Left lung (tissue), 4 donors: ENCODE measurements at regions not wholly inside any gene's neighbourhood (a gene's known extent, or its start where the extent isn't known, plus 50 kb on each side); places are given as distances from the start of the nearest gene placed in this dataset.

Source experiments
- ATAC-seq: fragments of 200-7000 bp; cut with Tn5 transposase; one replicate; pipeline ENCODE4 v1.9.1; 2020; ENCODE audit warnings: moderate library complexity
- DNase-seq, 4 donors: peaks; one replicate each; pipeline ENCODE4 v3.0.0-alpha.2; 2013 to 2020
- H3K27ac ChIP-seq, 2 donors: fragments of 200-600 bp; sonication (generic) in 1 of 2; one replicate each; pipeline versions ENCODE4 v1.5.0 to v1.8.0; 2020 to 2021
- H3K27me3 ChIP-seq, 2 donors: fragments of 200-600 bp; sonication (generic) in 1 of 2; one replicate each; pipeline versions ENCODE4 v1.5.0 to v1.8.0; 2020 to 2021
- H3K36me3 ChIP-seq, 2 donors: fragments of 200-600 bp; sonication (generic) in 1 of 2; one replicate each; pipeline versions ENCODE4 v1.5.0 to v1.8.0; 2020 to 2021
- H3K4me1 ChIP-seq, 2 donors: fragments of 200-600 bp; one replicate each; pipeline ENCODE4 v1.8.0; 2021
- H3K4me3 ChIP-seq, 2 donors: fragments of 200-600 bp; sonication (generic) in 1 of 2; one replicate each; pipeline versions ENCODE4 v1.5.0 to v1.8.0; 2020 to 2021; ENCODE audit warnings: mild to moderate bottlenecking in 1 of 2
- H3K9me3 ChIP-seq, 2 donors: fragments of 200-600 bp; sonication (generic) in 1 of 2; one replicate each; pipeline versions ENCODE4 v1.5.0 to v1.8.0; 2020 to 2021
- intact Hi-C, 2 donors: fragments of 100-400 bp; cut with DNase I; formaldehyde crosslinking; loops; one replicate each; pipeline versions ENCODE4 v1.11.2 to v1.14.2; 2022
- TF ChIP-seq, protein P1 (sequence below), 2 donors: fragments of 200-600 bp; sonication (generic) in 1 of 2; IDR thresholded peaks; one replicate each; pipeline versions ENCODE4 v1.5.0 to v1.8.0; 2021; ENCODE audit warnings: antibody characterized with exemption in 2 of 2
- donor health status: DM: no; HTN: yes; CAD: no.
- donor health status: DM: no; HTN: no; CAD: no.

DNA sequence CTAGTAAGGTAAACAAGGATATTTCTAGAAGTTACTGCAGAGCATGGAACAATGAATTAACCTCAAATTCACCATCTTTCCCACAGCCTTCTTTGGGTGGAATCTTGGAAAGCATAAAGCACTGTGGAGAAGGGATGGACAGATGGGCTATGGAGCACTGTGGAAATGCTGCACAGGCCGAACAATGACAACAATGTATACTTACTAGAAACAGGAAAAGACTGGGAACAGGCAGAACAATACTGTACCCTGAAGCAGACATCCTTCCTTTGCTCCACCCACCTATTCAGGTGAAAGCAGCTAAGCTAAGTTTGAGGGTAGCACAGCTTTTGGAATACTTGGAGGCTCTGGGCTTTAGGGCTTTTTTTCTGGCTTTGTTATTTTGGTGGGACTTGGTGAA is 250.6 kb upstream of the KLF8 start:
- intact Hi-C loops: no loop called here
- no peak overlapping the region for H3K27ac ChIP-seq

DNA sequence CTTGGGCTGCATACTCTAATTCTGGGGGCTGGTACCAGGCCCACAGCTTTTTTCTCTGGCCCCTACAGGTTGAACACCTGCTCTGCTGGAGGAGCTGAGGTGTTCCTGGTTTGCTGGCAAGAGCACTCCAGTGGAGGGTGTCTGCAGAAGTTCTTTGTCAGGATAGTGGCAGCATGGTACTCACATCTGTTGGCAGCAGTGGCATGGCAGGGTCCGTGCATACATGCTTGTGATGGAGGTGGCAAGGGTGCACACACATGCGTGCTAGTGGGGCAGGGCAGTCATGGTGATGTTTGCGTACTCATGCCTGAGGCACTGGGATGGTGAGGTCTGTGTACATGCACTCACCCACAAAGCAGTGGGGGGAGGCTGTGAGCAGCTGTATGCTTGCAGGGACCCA is 235.5 kb upstream of the KLF8 start:
- Histone ChIP-seq H3K9me3 (no peaks in the 10 kb centered on the region), H3K27me3 (no peaks in the 10 kb centered on the region), H3K36me3 (no peaks in the 10 kb centered on the region), H3K4me1 (no peaks in the 10 kb centered on the region), H3K4me3 (no peak overlapping the region), H3K27ac (no peak overlapping the region)
- ATAC-seq: no peak
- TF ChIP-seq, protein P1, sequence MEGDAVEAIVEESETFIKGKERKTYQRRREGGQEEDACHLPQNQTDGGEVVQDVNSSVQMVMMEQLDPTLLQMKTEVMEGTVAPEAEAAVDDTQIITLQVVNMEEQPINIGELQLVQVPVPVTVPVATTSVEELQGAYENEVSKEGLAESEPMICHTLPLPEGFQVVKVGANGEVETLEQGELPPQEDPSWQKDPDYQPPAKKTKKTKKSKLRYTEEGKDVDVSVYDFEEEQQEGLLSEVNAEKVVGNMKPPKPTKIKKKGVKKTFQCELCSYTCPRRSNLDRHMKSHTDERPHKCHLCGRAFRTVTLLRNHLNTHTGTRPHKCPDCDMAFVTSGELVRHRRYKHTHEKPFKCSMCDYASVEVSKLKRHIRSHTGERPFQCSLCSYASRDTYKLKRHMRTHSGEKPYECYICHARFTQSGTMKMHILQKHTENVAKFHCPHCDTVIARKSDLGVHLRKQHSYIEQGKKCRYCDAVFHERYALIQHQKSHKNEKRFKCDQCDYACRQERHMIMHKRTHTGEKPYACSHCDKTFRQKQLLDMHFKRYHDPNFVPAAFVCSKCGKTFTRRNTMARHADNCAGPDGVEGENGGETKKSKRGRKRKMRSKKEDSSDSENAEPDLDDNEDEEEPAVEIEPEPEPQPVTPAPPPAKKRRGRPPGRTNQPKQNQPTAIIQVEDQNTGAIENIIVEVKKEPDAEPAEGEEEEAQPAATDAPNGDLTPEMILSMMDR (IDR thresholded peaks at IDR 0.05): no peak
- DNase-seq: no peak
- intact Hi-C loops: no loop called here

More for the DNA sequence above, 250.6 kb upstream of the KLF8 start:
- Histone ChIP-seq H3K4me1 (no peaks in the 10 kb centered on the region), H3K36me3 (no peaks in the 10 kb centered on the region), H3K4me3 (no peak overlapping the region), H3K9me3 (peaks cover 0 to 2% of the 10 kb centered on the region in 2 donors), H3K27me3 (no peaks in the 10 kb centered on the region)
- TF ChIP-seq, protein P1 (IDR thresholded peaks at IDR 0.05): no peak
- DNase-seq: no peak
- ATAC-seq: no peak

DNA sequence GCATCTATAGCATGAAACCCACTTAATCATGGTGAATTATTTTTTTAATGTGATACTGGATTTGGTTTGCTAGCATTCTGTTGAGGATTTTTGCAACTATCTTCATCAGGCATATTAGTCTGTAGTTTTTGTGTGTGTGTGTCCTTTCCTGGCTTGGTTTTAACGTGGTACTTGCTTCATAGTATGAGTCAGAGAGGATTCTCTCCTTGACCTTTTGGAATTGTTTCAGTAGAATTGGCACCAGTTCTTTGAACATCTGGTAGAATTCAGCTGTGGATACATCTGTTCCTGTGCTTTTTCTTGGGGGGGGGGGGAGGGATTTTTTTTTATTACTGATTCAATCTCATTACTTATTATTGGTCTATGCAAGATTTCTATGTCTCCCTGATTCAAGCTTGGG is 232.0 kb upstream of the KLF8 start:
- no peaks in the 10 kb centered on the region for H3K27me3 ChIP-seq
- intact Hi-C loops: no loop called here
- H3K36me3 ChIP-seq: no peaks in the 10 kb centered on the region
- no peaks in the 10 kb centered on the region for H3K9me3 ChIP-seq
- H3K4me1 ChIP-seq: no peaks in the 10 kb centered on the region
- peak in 1 of 4 donors; percentile 5 for DNase-seq
- TF ChIP-seq, protein P1 (IDR thresholded peaks at IDR 0.05): no peak
- no peak for ATAC-seq
- no peak overlapping the region for H3K27ac ChIP-seq
- no peak overlapping the region for H3K4me3 ChIP-seq

DNA sequence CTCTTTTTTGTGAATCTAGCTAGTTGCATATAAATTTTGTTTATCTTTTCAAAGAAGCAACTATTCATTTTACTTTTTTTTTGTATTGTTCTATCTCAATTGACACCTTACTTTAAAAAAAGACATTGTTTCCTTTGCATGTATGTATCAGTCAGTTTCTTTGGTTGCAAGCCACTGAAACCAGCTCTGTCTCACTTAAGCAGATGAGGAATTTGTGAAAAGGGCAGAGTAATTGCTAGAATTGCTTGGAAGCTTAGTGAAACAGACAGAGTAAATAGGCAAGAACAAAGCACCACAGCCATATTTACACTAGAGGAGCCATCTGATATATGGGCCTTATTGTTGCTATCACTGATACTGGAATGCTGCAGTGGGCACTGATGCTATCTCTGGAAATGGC is 231.4 kb upstream of the KLF8 start:
- intact Hi-C loops: no loop called here
- no peaks in the 10 kb centered on the region for H3K4me1 ChIP-seq
- ATAC-seq: no peak
- H3K4me3 ChIP-seq: no peak overlapping the region
- no peaks in the 10 kb centered on the region for H3K9me3 ChIP-seq
- DNase-seq: no peak
- H3K27me3 ChIP-seq: no peaks in the 10 kb centered on the region
- TF ChIP-seq, protein P1 (IDR thresholded peaks at IDR 0.05): no peak
- no peaks in the 10 kb centered on the region for H3K36me3 ChIP-seq
- no peak overlapping the region for H3K27ac ChIP-seq

DNA sequence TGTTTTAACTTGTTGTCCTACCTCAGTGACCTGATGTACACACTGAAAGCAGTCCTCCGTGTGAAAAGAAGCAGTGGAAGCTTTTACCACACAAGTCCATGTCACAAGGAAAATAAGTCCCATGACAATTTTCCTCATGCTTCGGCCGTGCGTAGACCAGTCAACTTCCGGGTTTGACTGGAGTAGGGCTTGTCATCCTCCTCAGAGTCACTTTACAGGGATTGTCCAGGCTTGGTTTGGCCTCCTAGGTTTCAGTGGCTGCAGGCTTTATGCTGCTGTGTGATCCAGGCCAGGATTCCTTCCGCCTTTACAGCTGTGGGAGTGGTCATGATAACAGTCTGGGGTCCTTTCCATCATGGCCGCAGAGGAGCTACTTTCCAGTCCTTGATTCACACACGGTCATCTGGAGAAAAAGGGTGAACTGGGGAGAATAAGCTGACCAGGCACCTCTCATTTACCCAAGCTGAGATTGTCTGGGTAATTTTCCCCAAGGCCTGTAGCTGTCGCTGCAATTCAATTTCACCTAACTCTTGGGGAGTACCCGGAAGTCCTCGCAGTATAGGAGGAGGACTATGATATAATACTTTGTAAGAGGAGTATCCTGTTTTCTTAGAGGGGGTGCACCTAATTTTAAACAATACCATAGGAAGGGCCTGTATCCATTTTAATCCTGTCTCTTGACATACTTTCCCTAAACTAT is 206.1 kb upstream of the KLF8 start:
- H3K27me3 ChIP-seq: no peaks in the 10 kb centered on the region
- H3K4me1 ChIP-seq: no peaks in the 10 kb centered on the region
- ATAC-seq (peak; percentile 82), DNase-seq (peak in 1 of 4 donors; percentile 10)
- intact Hi-C loops: no loop called here
- no peak overlapping the region for H3K4me3 ChIP-seq
- TF ChIP-seq, protein P1 (IDR thresholded peaks at IDR 0.05): no peak
- no peak overlapping the region for H3K27ac ChIP-seq
- H3K36me3 ChIP-seq: no peaks in the 10 kb centered on the region
- H3K9me3 ChIP-seq: no peaks in the 10 kb centered on the region
